GM23338 (cell line): ENCODE measurements at regions not wholly inside any gene's neighbourhood (a gene's known extent, or its start where the extent isn't known, plus 50 kb on each side); places are given as distances from the start of the nearest gene placed in this dataset.

Source experiments
- CREB1 ChIP-seq: fragments of 250-450 bp; sonication (Bioruptor Pico); IDR thresholded peaks from 2 replicates; pipeline ENCODE4 v1.5.0; 2020; ENCODE audit warnings: low read depth, mild to moderate bottlenecking, moderate library complexity
- POLR2AphosphoS5 ChIP-seq: IDR thresholded peaks from 2 replicates; pipeline ENCODE4 v1.6.1; 2016; ENCODE audit warnings: antibody characterized with exemption, low read depth
- TF ChIP-seq, protein P1 (sequence below), 2 experiments: fragments of 200-600 bp in 1 of 2; sonication (generic) in 1 of 2; conservative IDR thresholded peaks; 2 replicates each; pipeline versions ENCODE4 v1.5.1 to v1.6.1; 2016 to 2017; ENCODE audit warnings: antibody characterized with exemption in 2 of 2, low read depth in 2 of 2, mild to moderate bottlenecking in 2 of 2, moderate library complexity in 1 of 2

- TF ChIP-seq, protein P1, sequence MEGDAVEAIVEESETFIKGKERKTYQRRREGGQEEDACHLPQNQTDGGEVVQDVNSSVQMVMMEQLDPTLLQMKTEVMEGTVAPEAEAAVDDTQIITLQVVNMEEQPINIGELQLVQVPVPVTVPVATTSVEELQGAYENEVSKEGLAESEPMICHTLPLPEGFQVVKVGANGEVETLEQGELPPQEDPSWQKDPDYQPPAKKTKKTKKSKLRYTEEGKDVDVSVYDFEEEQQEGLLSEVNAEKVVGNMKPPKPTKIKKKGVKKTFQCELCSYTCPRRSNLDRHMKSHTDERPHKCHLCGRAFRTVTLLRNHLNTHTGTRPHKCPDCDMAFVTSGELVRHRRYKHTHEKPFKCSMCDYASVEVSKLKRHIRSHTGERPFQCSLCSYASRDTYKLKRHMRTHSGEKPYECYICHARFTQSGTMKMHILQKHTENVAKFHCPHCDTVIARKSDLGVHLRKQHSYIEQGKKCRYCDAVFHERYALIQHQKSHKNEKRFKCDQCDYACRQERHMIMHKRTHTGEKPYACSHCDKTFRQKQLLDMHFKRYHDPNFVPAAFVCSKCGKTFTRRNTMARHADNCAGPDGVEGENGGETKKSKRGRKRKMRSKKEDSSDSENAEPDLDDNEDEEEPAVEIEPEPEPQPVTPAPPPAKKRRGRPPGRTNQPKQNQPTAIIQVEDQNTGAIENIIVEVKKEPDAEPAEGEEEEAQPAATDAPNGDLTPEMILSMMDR (conservative IDR thresholded peaks at IDR 0.05; ENCODE audit: low read depth in 2 of 2): no peak
- no peak for TF ChIP-seq CREB1 (CRISPR knock-in tag)
- TF ChIP-seq POLR2AphosphoS5: no peak
Measured at GRCh38 chr15:39242345-39242744, 338.5 kb upstream of the THBS1 start.
